ENCODE measurements at regions not wholly inside any gene's neighbourhood (a gene's known extent, or its start where the extent isn't known, plus 50 kb on each side); places are given as distances from the start of the nearest gene placed in this dataset.

DNA sequence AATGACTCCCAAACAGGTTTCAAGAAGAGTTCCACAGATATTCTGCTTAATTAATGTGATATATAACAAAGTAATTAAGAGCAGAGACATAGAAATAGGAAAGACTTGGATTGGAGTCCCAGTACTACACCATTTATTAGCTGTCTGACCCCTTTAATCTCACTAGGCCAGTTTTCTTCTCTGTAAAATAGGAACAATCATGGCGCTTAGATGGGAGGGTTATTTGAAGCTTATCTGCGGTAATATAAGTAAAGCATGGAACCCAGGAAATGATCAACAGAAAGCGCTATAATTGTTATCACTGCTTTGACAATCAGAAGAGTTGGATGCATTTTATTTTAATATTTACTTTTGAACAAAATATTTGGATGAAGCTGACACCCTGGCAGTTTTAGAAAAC is 71.3 kb upstream of the IFNE start:
- WGBS (ENCODE audit: extremely low coverage, insufficient read length, low lambda C conversion rate) = no CpG with 5 or more reads among the region's 3 CpGs
- H4K5ac ChIP-seq (ENCODE audit: insufficient read length, low read depth, low read length) = no peak overlapping the region
- no peak overlapping the region for H3K9ac ChIP-seq (ENCODE audit: extremely low read depth, insufficient read length, low read length)
- H3K4ac ChIP-seq (ENCODE audit: low read depth, low read length) = no peak overlapping the region
- no peaks in the 10 kb centered on the region for H3K9me3 Mint-ChIP-seq
- H3K79me1 ChIP-seq (ENCODE audit: insufficient read depth, low read depth, low read length, poor library complexity, severe bottlenecking) = no peaks in the 10 kb centered on the region
- H3K14ac ChIP-seq (ENCODE audit: insufficient read depth, low read length) = no peak overlapping the region
- no peak overlapping the region for H2BK15ac ChIP-seq (ENCODE audit: low read depth, low read length)
- H2BK5ac ChIP-seq (ENCODE audit: insufficient read length, low read length) = no peak overlapping the region
- peaks cover 5% of the 10 kb centered on the region for H3K4me1 ChIP-seq (ENCODE audit: insufficient read depth, low read length)
- no peak overlapping the region for H3K27ac ChIP-seq (ENCODE audit: insufficient read length, low read depth, low read length)
- no peak overlapping the region for H2BK12ac ChIP-seq (ENCODE audit: insufficient read length, low read depth, low read length)
- no peak overlapping the region for H4K91ac ChIP-seq (ENCODE audit: insufficient read length, low read depth, low read length)
- H3K9me3 ChIP-seq (ENCODE audit: control insufficient read depth, low read depth, low read length) = no peaks in the 10 kb centered on the region
- H3K36me3 Mint-ChIP-seq (ENCODE audit: insufficient read depth in 1 of 3, low read depth in 3 of 3) = no peaks in the 10 kb centered on the region
- no peaks in the 10 kb centered on the region for H4K20me1 ChIP-seq (ENCODE audit: control insufficient read depth, insufficient read depth, insufficient read length)
- no peak overlapping the region for H3T11ph ChIP-seq (ENCODE audit: low read length)
- H3K27me3 ChIP-seq (ENCODE audit: insufficient read depth, low read length) = no peaks in the 10 kb centered on the region
- peaks cover 5% of the 10 kb centered on the region for H3K27me3 Mint-ChIP-seq (ENCODE audit: low read depth)
- H3K4me2 ChIP-seq (ENCODE audit: insufficient read depth, insufficient read length, low read length) = no peak overlapping the region
- H3K4me3 Mint-ChIP-seq = no peak overlapping the region
- no peak overlapping the region for H3K56ac ChIP-seq (ENCODE audit: insufficient read length, low read depth, low read length)
- H3K27ac Mint-ChIP-seq = no peak overlapping the region
- H2BK120ac ChIP-seq (ENCODE audit: low read depth, low read length, poor library complexity, severe bottlenecking) = no peak overlapping the region
- H3K79me2 ChIP-seq (ENCODE audit: insufficient read depth, low read length) = no peaks in the 10 kb centered on the region; the same call in 1 of the 2 replicates
- H3K4me1 Mint-ChIP-seq = peaks cover 18 to 42% of the 10 kb centered on the region in 2 experiments
- no peaks in the 10 kb centered on the region for H3K23me2 ChIP-seq (ENCODE audit: insufficient read length, low read depth, low read length, poor library complexity, severe bottlenecking)
- no peak overlapping the region for H2AK5ac ChIP-seq (ENCODE audit: insufficient read length, low read length)
- no peak for TF ChIP-seq CTCF (conservative IDR thresholded peaks at IDR 0.05)
- H3K23ac ChIP-seq (ENCODE audit: insufficient read length, low read depth, low read length) = no peak overlapping the region
- H4K8ac ChIP-seq (replicated peaks; ENCODE audit: insufficient read length, low read depth, low read length) = no peak overlapping the region
- no peak overlapping the region for H2BK20ac ChIP-seq (ENCODE audit: low read depth, low read length, poor library complexity, severe bottlenecking)
- no peak overlapping the region for H2AFZ ChIP-seq (ENCODE audit: low read length)
- DNase-seq = no peak
- H3K18ac ChIP-seq (ENCODE audit: insufficient read length, low read depth, low read length) = no peak overlapping the region

Measured in H9 (cell line).